Left ventricle myocardium inferior (tissue), 1 donor: ENCODE measurements at regions not wholly inside any gene's neighbourhood (a gene's known extent, or its start where the extent isn't known, plus 50 kb on each side); places are given as distances from the start of the nearest gene placed in this dataset.

Experiments used
- DNase-seq: peaks from one replicate; pipeline ENCODE4 v3.0.0-alpha.2; 2020
- H3K27ac ChIP-seq: fragments of 200-600 bp; replicated peaks from 2 replicates; pipeline ENCODE4 v1.8.0; 2021
- H3K27me3 ChIP-seq: fragments of 200-600 bp; 2 replicates; pipeline ENCODE4 v1.8.0; 2021; ENCODE audit warnings: low read depth
- H3K36me3 ChIP-seq: fragments of 200-600 bp; 2 replicates; pipeline ENCODE4 v1.8.0; 2021
- H3K4me1 ChIP-seq: fragments of 200-600 bp; 2 replicates; pipeline ENCODE4 v1.8.0; 2021
- H3K4me3 ChIP-seq: fragments of 200-600 bp; 2 replicates; pipeline ENCODE4 v1.8.0; 2021; ENCODE audit warnings: mild to moderate bottlenecking, moderate library complexity
- H3K9me3 ChIP-seq: fragments of 200-600 bp; replicated peaks from 2 replicates; pipeline ENCODE4 v1.8.0; 2021
- CTCF ChIP-seq: fragments of 200-600 bp; IDR thresholded peaks from 2 replicates; pipeline ENCODE4 v1.8.0; 2021; ENCODE audit warnings: antibody characterized with exemption, mild to moderate bottlenecking, borderline replicate concordance
- intact Hi-C: fragments of 100-400 bp; cut with micrococcal nuclease; formaldehyde crosslinking; loops from one replicate; pipeline ENCODE4 v1.11.0; 2022
- donor health status: DM: no; HTN: yes; CAD: no; lungs with severe emphysema.

- Histone ChIP-seq H3K4me3 (no peak overlapping the region), H3K4me1 (no peaks in the 10 kb centered on the region), H3K9me3 (peaks cover 44% of the 10 kb centered on the region), H3K36me3 (no peaks in the 10 kb centered on the region), H3K27ac (no peak overlapping the region), H3K27me3 (peaks cover 3% of the 10 kb centered on the region)
- DNase-seq, result no peak
- no peak for TF ChIP-seq CTCF
- intact Hi-C loops, result no loop called here
These were observed 219.9 kb downstream of the BRD1 start for GRCh38 chr22:49607821-49608220.

- H3K27me3 ChIP-seq, result peaks cover 3% of the 10 kb centered on the region
- no peak overlapping the region for H3K4me3 ChIP-seq
- H3K36me3 ChIP-seq, result no peaks in the 10 kb centered on the region
- no peaks in the 10 kb centered on the region for H3K4me1 ChIP-seq
- TF ChIP-seq CTCF, result no peak
- no peak overlapping the region for H3K27ac ChIP-seq
- intact Hi-C loops, result no loop called here
- H3K9me3 ChIP-seq, result peaks cover 33% of the 10 kb centered on the region
- no peak for DNase-seq
These were observed 220.9 kb downstream of the BRD1 start for GRCh38 chr22:49606562-49607290.

GRCh38 chr22:49604732-49605302, 222.9 kb downstream of the BRD1 start:
- Histone ChIP-seq H3K36me3 (no peaks in the 10 kb centered on the region), H3K27me3 (peaks cover 16% of the 10 kb centered on the region), H3K9me3 (peaks cover 33% of the 10 kb centered on the region), H3K4me1 (no peaks in the 10 kb centered on the region), H3K27ac (no peak overlapping the region), H3K4me3 (no peak overlapping the region)
- no peak for TF ChIP-seq CTCF
- intact Hi-C loops, result no loop called here
- DNase-seq, result no peak

- H3K27ac ChIP-seq, result no peak overlapping the region
- peaks cover 19% of the 10 kb centered on the region for H3K27me3 ChIP-seq
- no peaks in the 10 kb centered on the region for H3K4me1 ChIP-seq
- no peak overlapping the region for H3K4me3 ChIP-seq
- intact Hi-C loops, result no loop called here
- DNase-seq, result no peak
- peaks cover 33% of the 10 kb centered on the region for H3K9me3 ChIP-seq
- no peak for TF ChIP-seq CTCF
- H3K36me3 ChIP-seq, result no peaks in the 10 kb centered on the region
These were observed 224.7 kb downstream of the BRD1 start for GRCh38 chr22:49603016-49603415.

GRCh38 chr22:49602481-49602880, 225.2 kb downstream of the BRD1 start:
- no peaks in the 10 kb centered on the region for H3K36me3 ChIP-seq
- no peaks in the 10 kb centered on the region for H3K4me1 ChIP-seq
- peaks cover 19% of the 10 kb centered on the region for H3K27me3 ChIP-seq
- intact Hi-C loops, result no loop called here
- no peak overlapping the region for H3K4me3 ChIP-seq
- DNase-seq, result no peak
- H3K9me3 ChIP-seq, result peaks cover 33% of the 10 kb centered on the region
- H3K27ac ChIP-seq, result no peak overlapping the region
- TF ChIP-seq CTCF, result no peak
